ENCODE measurements at regions not wholly inside any gene's neighbourhood (a gene's known extent, or its start where the extent isn't known, plus 50 kb on each side); places are given as distances from the start of the nearest gene placed in this dataset.
A peak's percentile ranks its signal among the peaks of the same experiment; 100 is the strongest.

GRCh38 chr13:90201202-90201601, 1146.3 kb upstream of the MIR17HG start:
- H3K4me3 ChIP-seq = no peak overlapping the region
- no peaks in the 10 kb centered on the region for H3K36me3 ChIP-seq
- no peaks in the 10 kb centered on the region for H3K9me3 ChIP-seq (replicated peaks)
- no peaks in the 10 kb centered on the region for H3K4me1 ChIP-seq
- no peaks in the 10 kb centered on the region for H3K27me3 ChIP-seq
- H3K27ac ChIP-seq = no peak overlapping the region
- DNase-seq = no peak

- Histone ChIP-seq H3K4me3 (no peak overlapping the region), H3K9me3 (replicated peaks) (no peaks in the 10 kb centered on the region), H3K4me1 (no peaks in the 10 kb centered on the region), H3K27me3 (no peaks in the 10 kb centered on the region), H3K36me3 (no peaks in the 10 kb centered on the region), H3K27ac (no peak overlapping the region)
- DNase-seq = no peak
These were observed 1145.6 kb upstream of the MIR17HG start for GRCh38 chr13:90201676-90202460.

DNA sequence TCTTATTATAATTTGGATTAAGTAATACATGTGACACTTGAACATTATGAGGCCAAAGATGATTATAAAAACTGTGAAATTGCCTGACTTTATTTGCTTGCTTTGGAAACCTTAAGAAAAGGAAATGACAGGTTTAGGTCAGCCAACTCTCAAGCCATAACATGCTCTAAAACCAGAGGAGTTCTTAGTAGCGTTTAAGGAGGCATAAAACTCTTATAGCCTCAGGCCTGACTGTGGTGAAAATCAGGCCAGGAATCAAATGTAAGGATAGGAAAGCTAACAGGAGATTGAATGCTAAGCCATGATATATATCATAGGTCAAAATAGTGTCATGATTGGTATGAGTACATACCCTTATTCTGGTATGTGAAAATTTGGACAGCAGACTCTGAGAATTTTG, 1142.4 kb upstream of the MIR17HG start:
- no peak for DNase-seq
- Histone ChIP-seq H3K27me3 (no peaks in the 10 kb centered on the region), H3K4me3 (no peak overlapping the region), H3K4me1 (no peaks in the 10 kb centered on the region), H3K27ac (no peak overlapping the region), H3K9me3 (replicated peaks) (no peaks in the 10 kb centered on the region), H3K36me3 (no peaks in the 10 kb centered on the region)

DNA sequence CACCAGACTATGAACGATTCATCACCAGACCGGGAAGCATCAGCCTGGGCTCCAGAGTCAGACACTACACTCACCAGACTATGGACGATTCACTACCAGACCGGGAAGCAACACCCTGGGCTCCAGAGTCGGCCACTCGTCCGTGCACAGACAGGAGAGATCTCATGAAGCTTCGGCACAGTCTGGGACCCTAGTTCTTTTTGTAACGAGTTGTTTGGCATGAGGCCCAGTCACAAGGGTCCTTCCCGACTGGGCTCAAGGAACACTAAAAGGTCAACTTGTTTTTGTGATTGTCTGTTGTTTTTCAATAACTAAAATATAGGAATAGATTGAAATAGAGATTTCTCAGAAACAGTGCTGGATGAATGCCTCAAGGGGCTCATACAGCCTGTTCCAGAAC, 1141.6 kb upstream of the MIR17HG start:
- Histone ChIP-seq H3K4me3 (no peak overlapping the region), H3K27me3 (no peaks in the 10 kb centered on the region), H3K4me1 (no peaks in the 10 kb centered on the region), H3K9me3 (replicated peaks) (no peaks in the 10 kb centered on the region), H3K36me3 (no peaks in the 10 kb centered on the region), H3K27ac (no peak overlapping the region)
- no peak for DNase-seq

DNA sequence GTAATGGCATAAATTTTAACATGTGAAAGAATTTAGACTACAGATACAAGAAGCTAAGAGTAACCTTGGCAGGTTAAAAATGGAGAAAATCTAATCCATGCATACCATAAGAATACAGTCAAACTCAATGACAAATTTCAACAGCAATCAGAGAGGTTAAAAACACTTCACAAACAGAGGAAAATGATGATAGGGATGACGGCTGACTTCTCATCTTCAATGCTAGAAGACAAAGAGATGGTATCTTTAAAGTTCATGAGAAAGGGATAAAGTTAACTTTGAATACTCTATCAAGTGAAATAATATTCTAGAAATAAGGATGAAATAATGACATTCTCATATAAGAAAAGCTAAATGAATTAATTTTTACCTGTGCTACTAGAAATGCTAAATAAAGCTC, 1130.2 kb upstream of the MIR17HG start:
- H3K4me3 ChIP-seq = no peak overlapping the region
- DNase-seq = no peak
- H3K4me1 ChIP-seq = no peaks in the 10 kb centered on the region
- no peaks in the 10 kb centered on the region for H3K27me3 ChIP-seq
- no peak overlapping the region for H3K27ac ChIP-seq
- H3K9me3 ChIP-seq (replicated peaks) = no peaks in the 10 kb centered on the region
- H3K36me3 ChIP-seq = no peaks in the 10 kb centered on the region

DNA sequence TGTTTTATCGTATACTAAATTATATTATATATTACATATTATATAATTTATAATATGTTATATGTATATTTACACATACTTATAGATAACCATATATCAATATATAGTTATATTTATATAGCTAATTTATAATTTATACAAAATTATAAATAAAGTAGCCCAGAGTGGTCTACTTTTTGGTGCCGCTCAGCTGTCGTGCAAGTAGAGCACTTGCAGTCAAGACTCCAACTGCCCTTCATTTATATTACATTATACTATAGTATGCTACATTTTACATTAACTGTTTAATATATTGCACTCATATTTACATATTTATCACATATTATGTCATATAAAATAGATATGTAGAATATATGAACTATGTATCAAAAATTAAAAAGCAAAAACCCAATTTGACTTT, 1124.7 kb upstream of the MIR17HG start:
- no peak overlapping the region for H3K4me3 ChIP-seq
- H3K4me1 ChIP-seq = no peaks in the 10 kb centered on the region
- no peaks in the 10 kb centered on the region for H3K9me3 ChIP-seq (replicated peaks)
- no peak overlapping the region for H3K27ac ChIP-seq
- no peaks in the 10 kb centered on the region for H3K36me3 ChIP-seq
- DNase-seq = no peak
- H3K27me3 ChIP-seq = no peaks in the 10 kb centered on the region

DNA sequence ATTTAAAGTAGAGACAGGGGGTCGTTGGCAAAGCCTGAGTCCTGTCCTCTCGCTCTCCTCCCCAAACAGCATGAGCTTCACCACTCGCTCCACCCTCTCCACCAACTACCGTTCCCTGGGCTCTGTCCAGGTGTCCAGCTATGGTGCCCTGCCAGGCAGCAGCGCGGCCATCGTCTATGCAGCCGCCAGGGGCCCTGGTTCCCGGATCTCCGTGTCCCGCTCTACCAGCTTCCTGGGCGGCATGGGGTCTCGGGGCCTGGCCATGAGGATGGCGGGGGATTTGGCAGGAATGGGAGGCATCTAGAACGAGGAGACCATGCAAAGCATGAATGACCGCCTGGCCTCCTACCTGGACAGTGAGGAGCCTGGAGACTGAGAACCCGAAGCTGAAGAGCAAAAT, 1117.2 kb upstream of the MIR17HG start:
- Histone ChIP-seq H3K27ac (no peak overlapping the region), H3K36me3 (no peaks in the 10 kb centered on the region), H3K27me3 (no peaks in the 10 kb centered on the region), H3K4me3 (no peak overlapping the region), H3K4me1 (no peaks in the 10 kb centered on the region), H3K9me3 (replicated peaks) (no peaks in the 10 kb centered on the region)
- DNase-seq = no peak

- H3K4me1 ChIP-seq = no peaks in the 10 kb centered on the region
- H3K27ac ChIP-seq = no peak overlapping the region
- no peak overlapping the region for H3K4me3 ChIP-seq
- H3K9me3 ChIP-seq (replicated peaks) = no peaks in the 10 kb centered on the region
- H3K36me3 ChIP-seq = no peaks in the 10 kb centered on the region
- H3K27me3 ChIP-seq = no peaks in the 10 kb centered on the region
- no peak for DNase-seq
These were observed 1115.2 kb upstream of the MIR17HG start for GRCh38 chr13:90232291-90232690.

DNA sequence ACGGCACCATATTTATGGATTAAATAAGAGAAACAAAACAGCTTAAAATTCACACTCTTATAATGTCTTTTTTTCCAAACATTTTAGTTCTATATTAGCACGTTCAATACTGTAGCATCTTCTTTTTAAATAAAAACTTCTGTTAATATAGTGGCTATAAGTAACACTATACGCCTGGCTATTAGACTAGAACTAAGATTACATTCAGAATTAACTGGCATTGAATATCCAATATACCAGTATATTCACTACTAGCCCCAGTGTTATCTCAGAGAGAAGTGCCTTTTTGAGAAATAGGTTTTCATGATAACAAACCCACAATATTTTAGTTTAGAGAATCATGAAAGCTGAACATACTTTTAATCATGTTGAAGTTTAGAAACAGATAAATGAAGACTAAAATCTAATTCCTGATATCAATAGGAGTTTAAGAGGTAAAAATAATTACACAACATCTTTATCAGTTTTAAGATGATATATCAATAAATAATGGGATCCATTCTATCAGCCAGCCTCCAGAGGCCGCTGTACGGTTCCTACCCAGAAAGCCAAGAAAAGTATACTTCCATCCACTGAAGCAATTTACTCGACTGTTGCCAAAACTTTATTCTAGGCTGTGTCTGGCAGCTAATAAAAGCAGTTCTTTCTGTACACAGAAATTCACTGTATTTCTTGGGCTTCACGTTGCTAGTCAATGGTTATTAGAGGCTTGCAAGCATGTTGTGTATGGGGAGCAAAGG, 1113.4 kb upstream of the MIR17HG start:
- H3K27ac ChIP-seq = no peak overlapping the region
- H3K4me1 ChIP-seq = peaks cover 4% of the 10 kb centered on the region
- no peaks in the 10 kb centered on the region for H3K9me3 ChIP-seq (replicated peaks)
- no peaks in the 10 kb centered on the region for H3K36me3 ChIP-seq
- no peak for DNase-seq
- H3K27me3 ChIP-seq = no peaks in the 10 kb centered on the region
- no peak overlapping the region for H3K4me3 ChIP-seq

DNA sequence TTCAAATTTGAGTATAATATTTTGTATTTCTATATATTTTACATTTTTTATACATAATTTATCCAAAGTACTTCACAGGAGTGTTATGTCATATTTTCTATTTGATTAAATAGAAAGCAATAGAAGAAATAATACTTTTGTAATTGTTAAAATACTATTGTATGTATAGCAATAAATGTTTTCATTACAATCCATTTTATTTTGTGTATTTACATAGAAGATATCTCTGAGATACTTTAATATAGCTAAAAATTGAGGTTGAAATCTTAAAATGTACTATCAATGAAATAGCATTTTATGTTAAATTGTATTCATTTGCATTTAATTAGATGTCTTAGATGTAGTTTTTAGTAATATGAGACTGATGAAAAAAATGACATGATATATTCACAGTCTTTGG, 1109.6 kb upstream of the MIR17HG start:
- Histone ChIP-seq H3K27me3 (no peaks in the 10 kb centered on the region), H3K4me3 (peak overlapping the region; percentile 29), H3K4me1 (peaks cover 5% of the 10 kb centered on the region), H3K27ac (peak overlapping the region; percentile 18; the same call in 1 of the 2 replicates), H3K9me3 (replicated peaks) (no peaks in the 10 kb centered on the region), H3K36me3 (no peaks in the 10 kb centered on the region)
- DNase-seq = no peak

- peaks cover 5% of the 10 kb centered on the region for H3K4me1 ChIP-seq
- peak; percentile 73 to 88 for DNase-seq
- no peaks in the 10 kb centered on the region for H3K36me3 ChIP-seq
- H3K27ac ChIP-seq = peak overlapping the region; percentile 23
- no peaks in the 10 kb centered on the region for H3K9me3 ChIP-seq (replicated peaks)
- H3K27me3 ChIP-seq = no peaks in the 10 kb centered on the region
- peak overlapping the region; percentile 29 for H3K4me3 ChIP-seq
These were observed 1109.1 kb upstream of the MIR17HG start for GRCh38 chr13:90238413-90238812.

DNA sequence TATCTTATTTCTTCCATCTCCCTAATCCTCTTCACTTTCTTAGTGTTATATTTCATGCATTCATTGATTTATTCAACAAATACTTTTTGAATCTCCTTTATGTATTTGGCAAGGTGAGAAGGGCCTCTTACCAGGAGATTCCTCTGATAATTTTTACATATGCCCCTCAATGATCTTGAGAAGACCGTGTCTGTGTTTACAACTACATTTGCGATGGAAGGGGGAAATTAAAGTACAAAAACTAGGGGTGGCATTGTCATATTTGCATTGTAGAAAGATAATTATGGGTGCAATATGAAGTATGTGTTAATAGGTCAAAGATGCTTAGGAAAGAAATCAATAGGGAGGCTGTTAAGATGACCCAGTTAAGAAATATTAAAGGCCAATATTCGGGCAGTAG, 1108.4 kb upstream of the MIR17HG start:
- Histone ChIP-seq H3K27ac (peak overlapping the region; percentile 23), H3K27me3 (no peaks in the 10 kb centered on the region), H3K4me1 (peaks cover 5% of the 10 kb centered on the region), H3K4me3 (no peak overlapping the region), H3K36me3 (no peaks in the 10 kb centered on the region), H3K9me3 (replicated peaks) (no peaks in the 10 kb centered on the region)
- DNase-seq = no peak

GRCh38 chr13:90246005-90246404, 1101.5 kb upstream of the MIR17HG start:
- Histone ChIP-seq H3K36me3 (no peaks in the 10 kb centered on the region), H3K4me1 (no peaks in the 10 kb centered on the region), H3K9me3 (replicated peaks) (no peaks in the 10 kb centered on the region), H3K27ac (no peak overlapping the region), H3K4me3 (no peak overlapping the region), H3K27me3 (no peaks in the 10 kb centered on the region)
- no peak for DNase-seq

GRCh38 chr13:90246687-90247345, 1100.7 kb upstream of the MIR17HG start:
- H3K36me3 ChIP-seq = no peaks in the 10 kb centered on the region
- H3K4me1 ChIP-seq = no peaks in the 10 kb centered on the region
- no peaks in the 10 kb centered on the region for H3K9me3 ChIP-seq (replicated peaks)
- no peak overlapping the region for H3K4me3 ChIP-seq
- no peaks in the 10 kb centered on the region for H3K27me3 ChIP-seq
- no peak overlapping the region for H3K27ac ChIP-seq
- no peak for DNase-seq

DNA sequence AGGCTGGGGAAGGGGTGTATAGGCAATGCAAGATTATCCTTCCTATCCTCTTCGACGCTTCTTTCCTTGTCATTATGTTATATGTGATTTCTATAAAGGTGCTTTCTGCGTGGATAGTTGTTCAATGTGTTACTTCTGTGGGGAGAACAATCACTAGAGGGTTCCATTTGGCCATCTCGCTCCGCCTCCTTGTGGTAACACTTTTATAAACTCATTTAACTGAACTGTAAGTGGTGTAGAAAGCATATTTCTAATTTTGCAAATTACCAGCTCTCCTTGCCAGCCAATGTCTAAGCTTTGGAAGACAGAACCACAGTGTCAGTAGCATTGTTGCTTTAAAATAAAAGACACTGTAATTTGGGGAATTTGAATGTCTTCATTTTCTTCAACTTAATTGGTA, 1093.7 kb upstream of the MIR17HG start:
- no peak for DNase-seq
- H3K4me3 ChIP-seq = no peak overlapping the region
- no peaks in the 10 kb centered on the region for H3K36me3 ChIP-seq
- H3K9me3 ChIP-seq (replicated peaks) = no peaks in the 10 kb centered on the region
- H3K27ac ChIP-seq = no peak overlapping the region
- H3K4me1 ChIP-seq = no peaks in the 10 kb centered on the region
- H3K27me3 ChIP-seq = no peaks in the 10 kb centered on the region
